ENCODE measurements at regions not wholly inside any gene's neighbourhood (a gene's known extent, or its start where the extent isn't known, plus 50 kb on each side); places are given as distances from the start of the nearest gene placed in this dataset.
A peak's percentile ranks its signal among the peaks of the same experiment; 100 is the strongest.

- DNase-seq (no peak), ATAC-seq (peak in 1 of 8 donors; percentile 42)
- H3K4me3 ChIP-seq, result no peak overlapping the region
- no peak for TF ChIP-seq CTCF (IDR thresholded peaks at IDR 0.05)
- intact Hi-C loops (cut with DNase I), result no loop called here
- no peak overlapping the region for H3K27ac ChIP-seq
- 68 to 72% methylated on average over 3 of the region's 3 CpGs for WGBS, 2 donors
- H3K27me3 ChIP-seq, result no peaks in the 10 kb centered on the region
- no peaks in the 10 kb centered on the region for H3K36me3 ChIP-seq
- H3K9me3 ChIP-seq, result no peaks in the 10 kb centered on the region
- H3K4me1 ChIP-seq, result no peaks in the 10 kb centered on the region
Observed at GRCh38 chr2:41475959-41476358, 571.9 kb upstream of the PKDCC start.

GRCh38 chr2:41482659-41483058 is 565.2 kb upstream of the PKDCC start:
- no peak for TF ChIP-seq CTCF (IDR thresholded peaks at IDR 0.05)
- H3K9me3 ChIP-seq, result peaks cover 0 to 10% (median 0%) of the 10 kb centered on the region in 11 donors
- no peaks in the 10 kb centered on the region for H3K27me3 ChIP-seq
- DNase-seq (no peak), ATAC-seq (peak in 3 of 8 donors; percentile 17 to 51 (median 42))
- WGBS, 2 donors, result 49% methylated on average over 4 of the region's 4 CpGs
- H3K4me1 ChIP-seq, result peaks cover 0 to 16% (median 9%) of the 10 kb centered on the region in 9 donors
- no peak overlapping the region for H3K4me3 ChIP-seq
- H3K27ac ChIP-seq, result peak overlapping the region in 4 of 10 donors; percentile 0 to 51 (median 34)
- H3K36me3 ChIP-seq, result no peaks in the 10 kb centered on the region
- intact Hi-C loops (cut with DNase I), result loop anchor here in 1 of 10 donors (5.0 kb wide), 1 partner anchor 215 kb away; no protein-coding TSS in a partner anchor

GRCh38 chr2:41483226-41483625 is 564.6 kb upstream of the PKDCC start:
- peak in 1 of 8 donors; percentile 16 for ATAC-seq
- no peak for DNase-seq
- TF ChIP-seq CTCF (IDR thresholded peaks at IDR 0.05), result no peak
- 30 to 48% methylated on average over 2 of the region's 2 CpGs for WGBS, 2 donors
- Histone ChIP-seq H3K36me3 (no peaks in the 10 kb centered on the region), H3K4me3 (no peak overlapping the region), H3K27ac (peak overlapping the region in 3 of 10 donors; percentile 0 to 51 (median 34)), H3K27me3 (no peaks in the 10 kb centered on the region), H3K4me1 (peaks cover 0 to 16% (median 10%) of the 10 kb centered on the region in 9 donors), H3K9me3 (peaks cover 0 to 10% (median 0%) of the 10 kb centered on the region in 11 donors)
- intact Hi-C loops (cut with DNase I), result loop anchor here in 1 of 10 donors (5.0 kb wide), 1 partner anchor 214 kb away; no protein-coding TSS in a partner anchor

GRCh38 chr2:41483982-41484857 is 563.6 kb upstream of the PKDCC start:
- ATAC-seq (no peak), DNase-seq (no peak)
- Histone ChIP-seq H3K36me3 (no peaks in the 10 kb centered on the region), H3K4me3 (no peak overlapping the region), H3K4me1 (peaks cover 0 to 26% (median 16%) of the 10 kb centered on the region in 9 donors), H3K9me3 (peaks cover 0 to 10% (median 0%) of the 10 kb centered on the region in 11 donors), H3K27ac (peak overlapping the region in 1 of 10 donors; percentile 51), H3K27me3 (no peaks in the 10 kb centered on the region)
- no peak for TF ChIP-seq CTCF (IDR thresholded peaks at IDR 0.05)
- intact Hi-C loops (cut with DNase I), result loop anchor here in 1 of 10 donors (5.0 kb wide), 1 partner anchor 213 kb away; no protein-coding TSS in a partner anchor
- WGBS, 2 donors, result 74 to 77% methylated on average over 7 of the region's 7 CpGs

Data from heart right ventricle (tissue), 16 donors.